Caco-2 (cell line): ENCODE measurements at regions not wholly inside any gene's neighbourhood (a gene's known extent, or its start where the extent isn't known, plus 50 kb on each side); places are given as distances from the start of the nearest gene placed in this dataset.

Source experiments
- BruUV-seq: library from RNA; stranded (reverse); fragments of 400-500 nt; replicated peaks from 2 replicates; lab custom pipeline; 2021; lab: Mats Ljungman, UMichigan
- CTCF ChIA-PET: fragments of 300-600 bp; sonication (Branson Sonifier 250); formaldehyde crosslinking; loops from one replicate; lab custom pipeline; 2022; ENCODE audit warnings: antibody characterized with exemption; lab: Charles Lee
- POLR2A ChIA-PET: fragments of 300-600 bp; sonication (Branson Sonifier 250); formaldehyde crosslinking; loops from one replicate; lab custom pipeline; 2022; ENCODE audit warnings: antibody characterized with exemption; lab: Charles Lee
- DNase-seq, 2 experiments: peaks; one replicate each; pipeline versions ENCODE4 v3.0.0 to v3.0.0-alpha.2; 2020 to 2022
- H3K27me3 ChIP-seq: replicated peaks from 2 replicates; pipeline ENCODE4 v1.6.0; 2011; ENCODE audit warnings: low read length; ENCODE audit not compliant: control insufficient read depth, insufficient read depth
- H3K36me3 ChIP-seq: 2 replicates; pipeline ENCODE4 v1.5.1; 2011; ENCODE audit warnings: low read length; ENCODE audit not compliant: control insufficient read depth, insufficient read depth
- H3K4me1 ChIP-seq: fragments of 250-450 bp; sonication (Bioruptor Pico); 2 replicates; pipeline ENCODE4 v1.5.1; 2020; ENCODE audit warnings: mild to moderate bottlenecking
- H3K4me3 ChIP-seq: 2 replicates; pipeline ENCODE4 v1.5.1; 2011; ENCODE audit warnings: low read depth, mild to moderate bottlenecking, control low read depth, low read length
- H3K9me3 ChIP-seq: fragments of 250-450 bp; sonication (Bioruptor Pico); 2 replicates; pipeline ENCODE4 v1.5.1; 2020; ENCODE audit warnings: mild to moderate bottlenecking, moderate library complexity
- H3K27ac Mint-ChIP-seq: one replicate; pipeline ENCODE4 v1.8.0; 2022; ENCODE audit warnings: mixed read lengths; ENCODE audit not compliant: unreplicated experiment
- H3K27me3 Mint-ChIP-seq: one replicate; pipeline ENCODE4 v1.8.0; 2022; ENCODE audit warnings: mixed read lengths; ENCODE audit not compliant: insufficient read depth, unreplicated experiment
- H3K36me3 Mint-ChIP-seq: one replicate; pipeline ENCODE4 v1.8.0; 2022; ENCODE audit warnings: mild to moderate bottlenecking, mixed read lengths; ENCODE audit not compliant: insufficient read depth, unreplicated experiment
- H3K4me1 Mint-ChIP-seq: one replicate; pipeline ENCODE4 v1.8.0; 2022; ENCODE audit warnings: low read depth, mixed read lengths; ENCODE audit not compliant: unreplicated experiment
- H3K4me3 Mint-ChIP-seq: one replicate; pipeline ENCODE4 v1.8.0; 2022; ENCODE audit warnings: mild to moderate bottlenecking, moderate library complexity, mixed read lengths; ENCODE audit not compliant: unreplicated experiment
- H3K9me3 Mint-ChIP-seq: one replicate; pipeline ENCODE4 v1.8.0; 2022; ENCODE audit warnings: mixed read lengths; ENCODE audit not compliant: unreplicated experiment
- intact Hi-C: fragments of 100-400 bp; cut with micrococcal nuclease; formaldehyde crosslinking; loops from one replicate; pipeline ENCODE4 v1.10.0; 2022; ENCODE audit not compliant: unreplicated experiment
- TF ChIP-seq, protein P1 (sequence below), 2 experiments: fragments of 200-600 bp in 1 of 2; IDR thresholded peaks; 1 replicate in 1 of 2; 2 replicates in 1 of 2; pipeline versions ENCODE4 v1.5.1 to v1.8.0; 2011 to 2022; ENCODE audit warnings: antibody characterized with exemption in 1 of 2, control low read depth in 1 of 2, inconsistent platforms in 1 of 2, low read depth in 1 of 2, low read length in 1 of 2, mild to moderate bottlenecking in 1 of 2, moderate library complexity in 1 of 2; ENCODE audit not compliant: insufficient read depth in 1 of 2, severe bottlenecking in 1 of 2, unreplicated experiment in 1 of 2

GRCh38 chr18:22524783-22525182 lies 107.1 kb upstream of the CTAGE1 start:
- Mint-ChIP-seq H3K9me3 (peaks cover 10% of the 10 kb centered on the region), H3K27me3 (no peaks in the 10 kb centered on the region), H3K27ac (no peak overlapping the region), H3K4me3 (no peak overlapping the region), H3K4me1 (no peaks in the 10 kb centered on the region), H3K36me3 (no peaks in the 10 kb centered on the region)
- H3K27me3 ChIP-seq = no peaks in the 10 kb centered on the region
- DNase-seq = no peak
- BruUV-seq = no TSS peak
- H3K4me1 ChIP-seq = no peaks in the 10 kb centered on the region
- intact Hi-C loops = no loop called here
- H3K4me3 ChIP-seq = no peak overlapping the region
- TF ChIP-seq, protein P1, sequence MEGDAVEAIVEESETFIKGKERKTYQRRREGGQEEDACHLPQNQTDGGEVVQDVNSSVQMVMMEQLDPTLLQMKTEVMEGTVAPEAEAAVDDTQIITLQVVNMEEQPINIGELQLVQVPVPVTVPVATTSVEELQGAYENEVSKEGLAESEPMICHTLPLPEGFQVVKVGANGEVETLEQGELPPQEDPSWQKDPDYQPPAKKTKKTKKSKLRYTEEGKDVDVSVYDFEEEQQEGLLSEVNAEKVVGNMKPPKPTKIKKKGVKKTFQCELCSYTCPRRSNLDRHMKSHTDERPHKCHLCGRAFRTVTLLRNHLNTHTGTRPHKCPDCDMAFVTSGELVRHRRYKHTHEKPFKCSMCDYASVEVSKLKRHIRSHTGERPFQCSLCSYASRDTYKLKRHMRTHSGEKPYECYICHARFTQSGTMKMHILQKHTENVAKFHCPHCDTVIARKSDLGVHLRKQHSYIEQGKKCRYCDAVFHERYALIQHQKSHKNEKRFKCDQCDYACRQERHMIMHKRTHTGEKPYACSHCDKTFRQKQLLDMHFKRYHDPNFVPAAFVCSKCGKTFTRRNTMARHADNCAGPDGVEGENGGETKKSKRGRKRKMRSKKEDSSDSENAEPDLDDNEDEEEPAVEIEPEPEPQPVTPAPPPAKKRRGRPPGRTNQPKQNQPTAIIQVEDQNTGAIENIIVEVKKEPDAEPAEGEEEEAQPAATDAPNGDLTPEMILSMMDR (IDR thresholded peaks at IDR 0.05; ENCODE audit: insufficient read depth in 1 of 2, low read depth in 1 of 2, low read length in 1 of 2, severe bottlenecking in 1 of 2, unreplicated experiment in 1 of 2) = no peak
- POLR2A ChIA-PET = no interaction called here
- CTCF ChIA-PET = no interaction called here
- no peaks in the 10 kb centered on the region for H3K36me3 ChIP-seq
- H3K9me3 ChIP-seq = no peaks in the 10 kb centered on the region

- no peaks in the 10 kb centered on the region for H3K9me3 ChIP-seq
- Mint-ChIP-seq H3K27me3 (no peaks in the 10 kb centered on the region), H3K9me3 (peaks cover 10% of the 10 kb centered on the region), H3K4me3 (no peak overlapping the region), H3K36me3 (no peaks in the 10 kb centered on the region), H3K4me1 (no peaks in the 10 kb centered on the region), H3K27ac (no peak overlapping the region)
- TF ChIP-seq, protein P1 (IDR thresholded peaks at IDR 0.05; ENCODE audit: insufficient read depth in 1 of 2, low read depth in 1 of 2, low read length in 1 of 2, severe bottlenecking in 1 of 2, unreplicated experiment in 1 of 2) = no peak
- H3K27me3 ChIP-seq = no peaks in the 10 kb centered on the region
- H3K4me3 ChIP-seq = no peak overlapping the region
- no peak for DNase-seq
- BruUV-seq = no TSS peak
- POLR2A ChIA-PET = no interaction called here
- CTCF ChIA-PET = no interaction called here
- H3K36me3 ChIP-seq = no peaks in the 10 kb centered on the region
- intact Hi-C loops = no loop called here
- no peaks in the 10 kb centered on the region for H3K4me1 ChIP-seq
These were observed 107.6 kb upstream of the CTAGE1 start for GRCh38 chr18:22525313-22525712.

DNA sequence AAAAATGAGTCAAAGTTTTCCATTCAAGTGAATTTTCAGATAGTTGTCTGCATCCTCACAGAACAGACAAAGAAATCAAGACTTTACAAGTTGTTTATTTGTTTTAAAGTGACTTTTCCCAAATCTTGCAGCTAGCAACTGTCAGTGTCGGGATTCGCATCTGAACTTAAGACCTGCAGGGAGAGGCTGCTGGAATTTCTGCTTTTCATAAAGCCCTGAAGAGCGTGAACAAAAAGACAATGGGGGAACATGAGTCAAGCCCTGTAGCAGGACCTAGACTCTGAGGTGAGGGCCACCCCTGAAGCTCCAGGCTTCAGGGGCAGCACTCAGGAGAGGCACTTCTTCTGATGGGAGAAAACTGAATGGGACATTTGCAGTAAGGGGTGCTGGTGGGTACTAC lies 108.2 kb upstream of the CTAGE1 start:
- ChIA-PET CTCF (no interaction called here), POLR2A (no interaction called here)
- Histone ChIP-seq H3K36me3 (no peaks in the 10 kb centered on the region), H3K9me3 (no peaks in the 10 kb centered on the region), H3K4me3 (no peak overlapping the region), H3K4me1 (no peaks in the 10 kb centered on the region), H3K27me3 (no peaks in the 10 kb centered on the region)
- Mint-ChIP-seq H3K27me3 (no peaks in the 10 kb centered on the region), H3K9me3 (peaks cover 10% of the 10 kb centered on the region), H3K4me3 (no peak overlapping the region), H3K36me3 (no peaks in the 10 kb centered on the region), H3K4me1 (no peaks in the 10 kb centered on the region), H3K27ac (no peak overlapping the region)
- TF ChIP-seq, protein P1 (IDR thresholded peaks at IDR 0.05; ENCODE audit: insufficient read depth in 1 of 2, low read depth in 1 of 2, low read length in 1 of 2, severe bottlenecking in 1 of 2, unreplicated experiment in 1 of 2) = no peak
- DNase-seq = no peak
- intact Hi-C loops = no loop called here
- BruUV-seq = no TSS peak
